ENCODE measurements at regions not wholly inside any gene's neighbourhood (a gene's known extent, or its start where the extent isn't known, plus 50 kb on each side); places are given as distances from the start of the nearest gene placed in this dataset.

DNA sequence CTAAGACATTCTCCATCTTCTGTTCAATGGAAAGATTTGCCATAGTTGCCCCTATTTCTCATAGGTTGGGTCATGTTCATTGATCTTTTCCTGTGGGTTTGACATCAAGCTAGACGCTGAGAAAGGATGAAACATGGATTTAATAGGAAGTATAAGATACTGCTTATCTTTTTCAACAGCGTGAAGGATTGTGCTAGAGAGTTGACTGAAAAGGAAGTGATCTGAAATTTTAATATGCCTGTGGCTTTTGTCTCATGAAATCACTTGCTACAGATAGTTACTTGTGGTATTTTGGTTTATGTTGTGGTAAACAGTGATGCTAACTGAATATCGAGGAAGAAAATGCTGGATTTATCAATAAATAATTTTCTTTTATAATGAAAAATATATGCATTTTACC, 442.9 kb downstream of the EDEM1 start:
- Mint-ChIP-seq H3K4me3 (no peak overlapping the region), H3K27me3 (ENCODE audit: low read depth) (no peaks in the 10 kb centered on the region), H3K9me3 (ENCODE audit: insufficient read depth) (no peaks in the 10 kb centered on the region), H3K27ac (no peak overlapping the region), H3K4me1 (ENCODE audit: low read depth) (no peaks in the 10 kb centered on the region), H3K36me3 (ENCODE audit: low read depth) (no peaks in the 10 kb centered on the region)
- ChIA-PET POLR2A (no interaction called here), CTCF (no interaction called here)
- ATAC-seq (no peak), DNase-seq (no peak)

DNA sequence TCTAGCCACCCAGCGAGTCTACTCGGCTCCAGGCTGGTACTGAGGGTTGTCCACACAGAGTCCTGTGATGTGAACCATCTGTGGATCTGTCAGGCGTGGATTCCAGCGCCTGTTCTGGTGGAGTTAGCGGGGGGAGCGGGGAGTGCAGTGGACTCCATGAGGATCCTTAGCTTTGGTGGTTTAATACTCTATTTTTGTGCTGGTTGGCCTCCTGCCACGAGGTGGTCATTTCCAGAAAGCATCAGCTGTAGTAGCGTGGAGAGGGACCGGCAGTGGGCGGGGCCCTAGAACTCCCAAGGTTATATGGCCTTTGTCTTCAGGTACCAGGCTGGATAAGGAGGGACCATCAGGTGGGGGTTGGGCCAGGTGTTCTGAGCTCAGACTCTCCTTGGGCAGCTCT, 446.5 kb downstream of the EDEM1 start:
- Mint-ChIP-seq H3K4me1 (ENCODE audit: low read depth) (no peaks in the 10 kb centered on the region), H3K36me3 (ENCODE audit: low read depth) (no peaks in the 10 kb centered on the region), H3K27me3 (ENCODE audit: low read depth) (no peaks in the 10 kb centered on the region), H3K27ac (no peak overlapping the region), H3K4me3 (no peak overlapping the region), H3K9me3 (ENCODE audit: insufficient read depth) (no peaks in the 10 kb centered on the region)
- ChIA-PET POLR2A (no interaction called here), CTCF (no interaction called here)
- ATAC-seq = no peak
- DNase-seq = no peak

DNA sequence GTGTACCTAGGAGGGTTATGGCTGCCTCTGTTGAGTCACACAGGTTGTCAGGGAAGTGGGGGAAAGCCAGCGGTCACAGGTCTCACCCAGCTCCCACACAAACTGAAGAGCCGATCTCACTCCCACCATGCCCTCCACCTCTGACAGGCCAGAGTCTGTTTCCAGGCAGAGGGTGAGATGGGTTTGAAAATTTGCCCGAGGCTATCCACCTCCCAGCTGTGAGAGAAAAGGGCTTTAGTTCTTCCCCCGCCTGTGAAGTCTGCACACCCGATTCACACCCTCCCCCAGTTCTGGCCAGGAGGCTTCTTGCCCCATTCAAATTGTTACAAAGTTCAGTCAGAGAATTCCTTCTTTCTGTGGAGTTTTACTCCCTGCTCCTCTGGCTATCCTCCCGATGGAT, 446.9 kb downstream of the EDEM1 start:
- H3K9me3 Mint-ChIP-seq (ENCODE audit: insufficient read depth) = no peaks in the 10 kb centered on the region
- DNase-seq (no peak), ATAC-seq (no peak)
- no peaks in the 10 kb centered on the region for H3K27me3 Mint-ChIP-seq (ENCODE audit: low read depth)
- no peak overlapping the region for H3K27ac Mint-ChIP-seq
- H3K4me3 Mint-ChIP-seq = no peak overlapping the region
- ChIA-PET CTCF (no interaction called here), POLR2A (no interaction called here)
- H3K4me1 Mint-ChIP-seq (ENCODE audit: low read depth) = no peaks in the 10 kb centered on the region
- H3K36me3 Mint-ChIP-seq (ENCODE audit: low read depth) = no peaks in the 10 kb centered on the region

DNA sequence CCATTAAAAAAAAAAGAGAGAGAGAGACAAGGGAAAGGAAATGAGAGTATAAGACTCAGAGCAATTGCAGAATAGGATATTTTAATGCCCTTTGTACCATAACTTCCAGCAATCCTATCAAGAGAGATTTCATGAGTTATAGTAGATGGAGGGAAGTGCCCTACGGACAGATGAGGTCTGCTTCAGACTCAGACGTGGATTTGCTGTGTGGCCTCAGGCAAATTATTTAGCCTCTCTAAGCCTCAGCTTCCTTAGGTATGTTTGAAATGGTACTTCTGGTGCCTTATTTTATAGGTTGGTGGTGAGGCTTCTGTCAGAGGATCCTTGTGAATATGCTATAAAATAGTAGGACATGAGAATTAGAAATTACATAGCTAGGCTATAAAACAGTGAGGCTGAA, 448.2 kb downstream of the EDEM1 start:
- no peak overlapping the region for H3K4me3 Mint-ChIP-seq
- H3K27ac Mint-ChIP-seq = no peak overlapping the region
- no peaks in the 10 kb centered on the region for H3K9me3 Mint-ChIP-seq (ENCODE audit: insufficient read depth)
- H3K36me3 Mint-ChIP-seq (ENCODE audit: low read depth) = no peaks in the 10 kb centered on the region
- no peak for ATAC-seq
- H3K27me3 Mint-ChIP-seq (ENCODE audit: low read depth) = no peaks in the 10 kb centered on the region
- ChIA-PET POLR2A (no interaction called here), CTCF (no interaction called here)
- H3K4me1 Mint-ChIP-seq (ENCODE audit: low read depth) = no peaks in the 10 kb centered on the region
- no peak for DNase-seq

DNA sequence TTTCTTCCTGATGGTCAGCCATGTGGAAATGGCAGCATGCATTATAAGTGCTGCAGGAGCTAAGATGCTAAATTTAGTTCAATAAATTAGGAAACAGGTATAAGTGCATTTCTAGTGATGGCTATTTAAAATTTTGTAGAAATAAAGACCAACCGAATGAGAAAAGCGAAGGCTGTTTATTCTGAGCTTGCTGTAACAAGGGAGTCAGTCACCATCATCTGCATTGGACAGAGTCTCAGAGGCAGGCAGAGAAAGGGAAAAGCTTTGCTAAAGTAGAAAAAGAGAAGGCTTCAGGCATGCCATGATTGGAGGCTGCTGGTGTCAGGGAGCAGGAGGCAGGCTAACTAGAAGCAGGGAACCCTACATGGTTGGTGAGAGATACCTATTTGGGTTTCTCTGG, 451.0 kb downstream of the EDEM1 start:
- Mint-ChIP-seq H3K4me3 (no peak overlapping the region), H3K4me1 (ENCODE audit: low read depth) (no peaks in the 10 kb centered on the region), H3K9me3 (ENCODE audit: insufficient read depth) (no peaks in the 10 kb centered on the region), H3K27ac (no peak overlapping the region), H3K36me3 (ENCODE audit: low read depth) (no peaks in the 10 kb centered on the region), H3K27me3 (ENCODE audit: low read depth) (no peaks in the 10 kb centered on the region)
- ChIA-PET CTCF (no interaction called here), POLR2A (no interaction called here)
- DNase-seq (no peak), ATAC-seq (no peak)

DNA sequence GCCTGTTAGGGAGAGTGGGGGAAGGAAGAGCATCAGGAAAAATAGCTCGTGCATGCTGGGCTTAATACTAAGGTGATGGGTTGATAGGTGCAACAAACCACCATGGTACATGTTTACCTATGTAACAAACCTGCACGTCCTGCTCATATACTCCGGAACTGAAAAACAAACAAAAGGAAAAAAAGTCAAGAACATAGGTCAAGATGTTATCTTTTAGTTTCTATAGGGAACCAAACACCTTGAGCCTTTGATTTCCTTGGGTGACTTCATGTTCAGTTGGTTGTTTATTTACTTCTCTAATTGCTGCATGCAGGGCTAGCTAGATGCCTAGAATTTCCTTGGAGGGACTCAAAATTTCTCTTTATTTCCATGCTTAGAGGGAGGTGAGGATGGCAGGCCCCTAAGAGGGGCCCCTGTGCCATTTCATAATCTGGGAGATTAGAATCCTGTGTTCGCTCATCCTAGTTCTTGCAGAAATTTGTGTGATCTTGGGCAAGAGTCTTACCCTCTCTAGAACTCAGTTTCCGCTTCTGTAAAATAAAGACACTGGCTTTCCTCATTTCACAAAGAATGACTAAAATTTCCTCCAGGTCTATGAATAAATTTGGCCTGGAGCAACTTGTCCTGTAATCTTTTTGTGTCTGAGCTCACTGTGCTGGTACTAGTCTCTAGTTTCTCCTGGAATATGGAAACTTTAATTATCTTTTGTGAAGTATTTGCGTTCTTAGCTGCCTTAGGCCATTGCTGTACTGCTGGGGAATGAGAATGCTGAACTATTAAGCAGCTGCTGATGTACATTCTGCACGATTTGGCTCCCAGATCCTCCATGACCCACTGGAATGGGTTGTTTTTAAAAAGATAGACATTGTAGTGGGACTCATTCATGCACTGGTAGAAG, 457.5 kb downstream of the EDEM1 start:
- POLR2A ChIA-PET = no interaction called here
- no peaks in the 10 kb centered on the region for H3K27me3 Mint-ChIP-seq (ENCODE audit: low read depth)
- H3K36me3 Mint-ChIP-seq (ENCODE audit: low read depth) = no peaks in the 10 kb centered on the region
- no peak for ATAC-seq
- no peak overlapping the region for H3K27ac Mint-ChIP-seq
- DNase-seq = no peak
- CTCF ChIA-PET = no interaction called here
- H3K9me3 Mint-ChIP-seq (ENCODE audit: insufficient read depth) = no peaks in the 10 kb centered on the region
- H3K4me3 Mint-ChIP-seq = no peak overlapping the region
- no peaks in the 10 kb centered on the region for H3K4me1 Mint-ChIP-seq (ENCODE audit: low read depth)

DNA sequence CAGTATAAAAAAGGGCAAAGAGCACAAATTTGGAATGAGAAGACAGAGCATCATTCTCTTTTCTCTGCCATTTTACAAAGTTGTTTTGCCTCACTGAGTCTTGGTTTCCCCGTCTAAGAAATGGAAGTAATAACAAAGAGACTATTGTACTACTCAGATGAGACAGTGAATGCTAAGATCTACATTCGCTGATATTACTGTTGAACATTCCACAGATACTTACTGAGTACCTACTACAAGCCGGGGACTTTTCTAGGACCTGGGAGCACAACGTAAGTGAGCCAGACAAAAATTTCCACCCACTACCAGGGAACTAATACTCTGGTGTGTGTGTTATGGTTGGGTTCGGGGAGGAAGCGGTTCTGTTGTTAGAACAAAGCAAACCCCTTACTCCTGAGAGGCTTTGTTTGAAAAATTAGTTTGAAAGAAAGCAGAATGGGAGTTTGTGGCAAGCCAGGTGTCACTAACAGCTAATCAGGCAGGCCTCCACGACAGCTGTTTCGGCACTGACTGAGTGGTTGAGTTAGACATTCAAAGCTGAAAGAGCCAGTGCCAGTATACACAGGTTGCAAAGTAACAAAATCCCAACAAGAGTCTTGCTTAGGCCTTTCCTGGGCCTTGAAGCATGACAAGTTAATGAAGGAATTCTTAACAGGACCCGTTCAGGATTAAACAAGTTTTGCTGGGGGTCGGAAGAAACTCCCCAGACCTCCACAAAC, 458.3 kb downstream of the EDEM1 start:
- Mint-ChIP-seq H3K27me3 (ENCODE audit: low read depth) (no peaks in the 10 kb centered on the region), H3K4me3 (no peak overlapping the region), H3K27ac (no peak overlapping the region), H3K4me1 (ENCODE audit: low read depth) (no peaks in the 10 kb centered on the region), H3K36me3 (ENCODE audit: low read depth) (no peaks in the 10 kb centered on the region), H3K9me3 (ENCODE audit: insufficient read depth) (no peaks in the 10 kb centered on the region)
- ATAC-seq (no peak), DNase-seq (no peak)
- ChIA-PET CTCF (no interaction called here), POLR2A (no interaction called here)

DNA sequence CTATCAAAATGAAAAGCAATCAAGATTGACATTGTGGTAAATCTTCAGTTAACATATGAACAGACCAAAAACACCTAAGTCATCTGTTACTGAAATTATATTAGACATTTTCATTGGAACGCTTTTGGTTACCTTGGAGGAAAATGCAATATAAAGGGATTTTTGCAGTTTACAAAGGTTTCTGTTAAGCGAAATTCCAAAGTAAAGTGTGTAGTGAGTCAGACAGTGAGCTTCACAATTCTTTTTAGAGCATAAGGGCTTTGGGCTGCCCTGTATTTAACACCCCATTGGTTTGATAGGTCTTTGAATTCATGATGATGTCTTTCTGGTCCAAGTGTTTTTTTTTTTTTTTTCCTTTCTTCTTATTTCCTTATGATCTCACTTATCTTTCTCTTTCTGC, 462.8 kb downstream of the EDEM1 start:
- H3K9me3 Mint-ChIP-seq (ENCODE audit: insufficient read depth) = no peaks in the 10 kb centered on the region
- H3K4me1 Mint-ChIP-seq (ENCODE audit: low read depth) = no peaks in the 10 kb centered on the region
- ChIA-PET CTCF (no interaction called here), POLR2A (no interaction called here)
- H3K4me3 Mint-ChIP-seq = no peak overlapping the region
- ATAC-seq (no peak), DNase-seq (no peak)
- H3K36me3 Mint-ChIP-seq (ENCODE audit: low read depth) = no peaks in the 10 kb centered on the region
- H3K27me3 Mint-ChIP-seq (ENCODE audit: low read depth) = no peaks in the 10 kb centered on the region
- no peak overlapping the region for H3K27ac Mint-ChIP-seq

DNA sequence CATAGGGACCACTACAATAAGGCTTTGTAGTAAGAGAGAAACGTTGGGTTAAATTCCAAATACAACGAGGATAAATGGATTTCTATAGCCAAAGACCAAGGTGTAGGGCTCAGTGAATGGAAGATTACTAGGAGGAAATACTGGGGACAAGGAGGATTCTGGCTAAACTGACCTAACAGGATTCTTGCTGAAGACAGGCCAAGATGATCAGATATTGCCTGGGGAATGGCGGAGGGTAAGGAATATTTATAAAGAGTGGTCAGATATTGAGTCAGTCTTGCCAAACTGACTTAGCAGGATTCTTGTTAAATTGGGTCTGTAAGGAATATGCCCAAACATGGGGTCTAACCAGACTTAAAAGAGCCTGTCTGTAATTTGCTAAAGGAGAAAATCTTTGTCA, 463.8 kb downstream of the EDEM1 start:
- H3K4me3 Mint-ChIP-seq = no peak overlapping the region
- no peaks in the 10 kb centered on the region for H3K27me3 Mint-ChIP-seq (ENCODE audit: low read depth)
- DNase-seq (no peak), ATAC-seq (no peak)
- no peaks in the 10 kb centered on the region for H3K4me1 Mint-ChIP-seq (ENCODE audit: low read depth)
- no peak overlapping the region for H3K27ac Mint-ChIP-seq
- H3K36me3 Mint-ChIP-seq (ENCODE audit: low read depth) = no peaks in the 10 kb centered on the region
- peaks cover 5% of the 10 kb centered on the region for H3K9me3 Mint-ChIP-seq (ENCODE audit: insufficient read depth)
- POLR2A ChIA-PET = no interaction called here
- CTCF ChIA-PET = no interaction called here

DNA sequence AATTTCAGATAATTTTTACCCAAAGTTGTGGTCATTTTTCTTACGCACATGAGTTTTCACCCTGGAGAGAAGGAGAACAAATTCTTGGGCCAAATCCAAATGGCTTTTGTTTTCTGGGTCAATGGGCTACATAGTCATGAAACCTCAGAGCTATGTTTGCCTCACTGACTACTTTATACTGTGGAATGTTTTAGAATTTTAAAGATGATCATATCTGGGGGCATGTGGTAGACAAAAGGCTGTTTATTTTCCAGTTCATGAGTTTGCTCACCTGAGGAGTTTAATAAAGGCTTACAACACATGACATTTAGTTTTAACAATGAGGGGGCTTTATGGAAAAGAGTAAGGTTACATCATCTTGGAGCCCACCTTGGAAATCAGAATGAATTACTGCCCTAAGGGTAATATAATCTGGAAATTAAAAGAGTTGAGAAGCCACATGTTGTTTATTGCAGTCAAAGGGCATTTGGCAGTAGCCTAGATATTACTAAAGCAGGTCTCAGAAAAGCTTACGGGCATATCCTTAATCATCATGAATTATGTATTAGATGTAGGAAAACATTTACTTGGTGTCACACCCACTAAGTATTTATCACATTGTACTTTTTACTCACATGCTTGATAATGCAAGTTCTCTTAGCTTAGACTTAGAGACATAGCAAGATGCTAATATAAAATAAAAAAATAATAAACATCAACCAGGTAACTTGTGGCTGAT, 466.1 kb downstream of the EDEM1 start:
- CTCF ChIA-PET = no interaction called here
- Mint-ChIP-seq H3K27me3 (ENCODE audit: low read depth) (no peaks in the 10 kb centered on the region), H3K27ac (no peak overlapping the region), H3K4me1 (ENCODE audit: low read depth) (no peaks in the 10 kb centered on the region), H3K4me3 (no peak overlapping the region), H3K36me3 (ENCODE audit: low read depth) (no peaks in the 10 kb centered on the region), H3K9me3 (ENCODE audit: insufficient read depth) (peaks cover 5% of the 10 kb centered on the region)
- POLR2A ChIA-PET = no interaction called here
- ATAC-seq (no peak), DNase-seq (no peak)

DNA sequence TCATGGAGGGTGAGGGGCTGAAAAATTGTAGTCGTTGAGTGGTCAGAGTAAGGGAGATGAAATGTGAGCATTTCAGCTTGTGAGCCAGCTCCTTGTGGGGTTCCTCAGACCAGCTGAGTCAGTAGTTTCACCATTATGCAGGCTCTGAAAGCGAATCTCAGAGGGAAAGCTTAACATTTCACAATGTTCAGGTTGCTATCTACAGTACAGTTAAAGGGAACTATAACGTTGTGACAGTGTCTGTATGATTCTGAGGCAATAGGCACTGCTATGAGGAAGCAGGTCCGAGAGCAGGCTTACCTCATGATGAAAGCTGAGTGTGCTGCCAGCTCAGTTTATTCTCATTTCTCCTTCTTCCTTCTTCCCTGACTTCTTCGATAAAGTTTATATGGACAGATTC, 469.6 kb downstream of the EDEM1 start:
- Mint-ChIP-seq H3K27me3 (ENCODE audit: low read depth) (no peaks in the 10 kb centered on the region), H3K4me3 (no peak overlapping the region), H3K4me1 (ENCODE audit: low read depth) (no peaks in the 10 kb centered on the region), H3K9me3 (ENCODE audit: insufficient read depth) (peaks cover 5% of the 10 kb centered on the region), H3K27ac (no peak overlapping the region), H3K36me3 (ENCODE audit: low read depth) (no peaks in the 10 kb centered on the region)
- ATAC-seq (no peak), DNase-seq (no peak)
- ChIA-PET POLR2A (no interaction called here), CTCF (no interaction called here)

DNA sequence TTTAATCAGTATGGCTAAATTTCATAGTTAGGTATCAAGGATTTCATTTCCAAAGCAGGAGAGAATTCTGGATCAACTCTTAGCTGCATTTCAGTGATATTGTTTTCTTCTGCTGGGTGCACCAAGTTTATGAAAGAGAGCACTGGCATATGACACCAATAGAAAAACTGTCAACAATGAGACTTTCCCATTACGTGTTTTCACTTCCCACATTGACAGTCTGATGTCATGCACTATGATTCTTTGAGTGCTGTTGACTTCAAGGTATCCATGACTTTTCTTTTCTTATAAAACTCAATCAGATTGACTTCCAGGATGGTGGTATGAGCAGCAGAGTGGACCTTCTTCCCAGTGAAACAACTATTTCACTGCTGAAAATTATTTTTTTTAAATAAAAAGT, 476.1 kb downstream of the EDEM1 start:
- CTCF ChIA-PET = no interaction called here
- no peak for ATAC-seq
- H3K9me3 Mint-ChIP-seq (ENCODE audit: insufficient read depth) = peaks cover 12% of the 10 kb centered on the region
- no peak overlapping the region for H3K27ac Mint-ChIP-seq
- no peak for DNase-seq
- POLR2A ChIA-PET = no interaction called here
- H3K36me3 Mint-ChIP-seq (ENCODE audit: low read depth) = no peaks in the 10 kb centered on the region
- H3K27me3 Mint-ChIP-seq (ENCODE audit: low read depth) = no peaks in the 10 kb centered on the region
- no peak overlapping the region for H3K4me3 Mint-ChIP-seq
- no peaks in the 10 kb centered on the region for H3K4me1 Mint-ChIP-seq (ENCODE audit: low read depth)
